ENCODE measurements at regions not wholly inside any gene's neighbourhood (a gene's known extent, or its start where the extent isn't known, plus 50 kb on each side); places are given as distances from the start of the nearest gene placed in this dataset.

GRCh38 chr11:29305456-29306232 is 711.2 kb downstream of the KCNA4 start:
- no peak for DNase-seq

- DNase-seq: no peak
Observed at GRCh38 chr11:29300420-29300819, 716.4 kb downstream of the KCNA4 start.

DNA sequence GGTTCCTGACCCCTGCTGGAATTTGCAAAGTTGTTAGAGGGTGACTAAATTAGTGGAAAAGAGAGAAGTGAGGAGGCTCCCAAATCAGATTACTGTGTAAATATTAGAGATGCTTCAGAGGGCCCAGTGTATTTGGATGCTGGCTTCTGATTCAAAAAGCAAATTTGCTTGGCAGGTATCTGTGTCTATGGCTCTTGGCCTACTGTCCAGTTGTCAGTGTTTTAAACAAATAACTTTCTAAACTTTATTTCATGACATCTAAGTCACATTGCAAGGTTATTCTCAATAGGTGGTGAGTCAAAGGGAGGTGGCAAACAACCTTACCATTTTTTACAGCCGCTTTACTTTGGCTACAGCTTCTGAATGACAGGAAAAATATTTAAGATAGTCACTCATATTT is 720.1 kb downstream of the KCNA4 start:
- DNase-seq: no peak

GRCh38 chr11:29293825-29294224 is 723.0 kb downstream of the KCNA4 start:
- no peak for DNase-seq

- no peak for DNase-seq
Observed at GRCh38 chr11:29282088-29282487, 734.7 kb downstream of the KCNA4 start.

GRCh38 chr11:29281271-29281777 is 735.5 kb downstream of the KCNA4 start:
- DNase-seq: no peak

GRCh38 chr11:29280452-29280851 is 736.4 kb downstream of the KCNA4 start:
- no peak for DNase-seq

GRCh38 chr11:29279716-29280115 is 737.1 kb downstream of the KCNA4 start:
- no peak for DNase-seq

DNA sequence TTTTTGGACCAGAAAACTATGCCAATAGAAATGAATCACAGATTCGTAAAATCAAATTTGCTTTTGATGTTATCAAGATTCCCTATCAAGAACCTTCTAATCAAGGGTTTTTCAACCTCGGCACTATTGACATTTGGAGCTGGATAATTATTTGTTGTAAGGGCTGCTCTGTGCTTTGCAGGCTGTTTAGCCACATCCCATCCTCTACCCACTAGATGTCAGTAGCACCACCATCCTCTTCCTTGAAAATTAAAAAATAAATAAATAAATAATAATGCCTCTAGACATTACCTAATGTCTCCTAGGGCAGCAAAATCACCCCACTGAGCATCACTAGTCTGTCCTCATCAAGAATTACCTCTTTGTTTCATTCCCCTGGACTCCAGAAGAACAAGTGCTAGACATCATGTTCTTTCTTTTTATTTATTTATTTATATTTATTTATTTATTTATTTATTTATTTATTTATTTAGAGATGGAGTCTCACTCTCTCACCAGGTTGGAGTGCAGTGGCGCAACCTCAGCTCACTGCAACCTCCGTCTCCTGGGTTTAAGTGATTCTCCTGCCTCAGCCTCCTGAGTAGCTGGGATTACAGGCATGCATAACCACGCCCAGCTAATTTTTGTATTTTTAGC is 744.7 kb downstream of the KCNA4 start:
- no peak for DNase-seq

DNA sequence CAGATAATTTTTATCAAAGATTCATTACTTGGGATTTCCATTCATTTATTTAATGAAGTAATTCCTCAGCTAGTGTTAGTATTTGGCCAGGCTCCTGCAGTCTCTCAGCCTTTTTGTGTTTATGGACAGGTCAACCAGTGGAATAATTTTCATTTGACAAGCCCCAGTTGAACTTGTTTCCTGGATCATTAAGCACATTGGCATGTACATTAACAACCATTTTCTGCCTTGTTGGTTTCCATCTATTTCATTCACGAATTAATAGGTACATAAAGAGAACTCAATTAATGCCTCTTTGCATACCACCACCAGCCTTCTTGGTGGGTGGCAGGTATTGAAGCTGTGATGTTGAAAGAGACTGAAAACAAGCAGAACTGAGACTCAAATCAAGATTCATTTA is 745.2 kb downstream of the KCNA4 start:
- DNase-seq: no peak

DNA sequence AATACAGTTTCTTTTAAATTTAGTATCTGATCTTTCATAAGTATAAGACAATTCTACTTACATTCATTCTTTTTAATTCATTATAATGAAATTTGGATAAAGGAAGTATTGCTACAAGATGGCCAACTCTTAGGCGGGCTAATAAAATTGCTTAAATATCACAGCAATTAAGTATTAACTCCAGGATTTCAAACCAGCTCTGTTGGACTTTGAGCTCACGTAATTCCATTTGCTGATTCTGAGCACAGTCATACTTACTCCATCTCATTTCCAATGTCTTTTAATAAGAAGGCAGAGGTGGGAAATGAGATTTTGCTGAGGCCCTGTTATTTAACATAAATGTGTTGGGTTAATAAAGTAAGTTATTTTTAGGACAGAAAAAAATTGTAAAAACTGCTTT is 748.1 kb downstream of the KCNA4 start:
- no peak for DNase-seq

- no peak for DNase-seq
Observed at GRCh38 chr11:29265792-29266191, 751.0 kb downstream of the KCNA4 start.

- no peak for DNase-seq
Observed at GRCh38 chr11:29265381-29265780, 751.4 kb downstream of the KCNA4 start.

GRCh38 chr11:29263971-29264682 is 752.7 kb downstream of the KCNA4 start:
- no peak for DNase-seq

GRCh38 chr11:29261831-29262230 is 755.0 kb downstream of the KCNA4 start:
- DNase-seq: no peak

GRCh38 chr11:29260939-29261705 is 755.7 kb downstream of the KCNA4 start:
- no peak for DNase-seq

GRCh38 chr11:29258411-29258810 is 758.4 kb downstream of the KCNA4 start:
- DNase-seq: no peak

GRCh38 chr11:29256580-29256979 is 760.2 kb downstream of the KCNA4 start:
- DNase-seq: no peak

GRCh38 chr11:29255401-29255800 is 761.4 kb downstream of the KCNA4 start:
- no peak for DNase-seq

GRCh38 chr11:29251738-29252137 is 765.1 kb downstream of the KCNA4 start:
- DNase-seq: no peak

GRCh38 chr11:29249713-29250112 is 767.1 kb downstream of the KCNA4 start:
- DNase-seq: no peak

DNA sequence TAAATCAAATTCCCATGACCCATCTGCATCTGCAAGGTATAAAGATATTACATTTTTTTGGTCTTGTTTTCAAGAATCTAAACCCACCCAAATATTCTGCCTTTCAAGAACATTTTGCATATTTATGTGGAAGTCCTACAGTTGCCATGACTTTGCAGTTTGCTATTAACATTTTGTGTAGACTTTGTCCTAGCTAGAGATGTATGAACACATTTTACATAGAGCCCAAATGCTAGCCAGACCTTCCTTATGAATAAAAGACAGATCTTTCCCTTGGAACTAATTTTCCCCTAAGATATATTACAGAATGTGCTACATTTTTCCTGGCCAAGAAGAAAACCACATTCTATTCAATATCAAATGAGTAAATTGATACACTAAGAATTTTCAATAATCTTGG is 772.5 kb downstream of the KCNA4 start:
- no peak for DNase-seq

All from tongue (tissue), 1 donor.